Endothelial cell of umbilical vein (primary cell): ENCODE measurements at regions not wholly inside any gene's neighbourhood (a gene's known extent, or its start where the extent isn't known, plus 50 kb on each side); places are given as distances from the start of the nearest gene placed in this dataset.

Source experiments
- BruUV-seq: library from RNA; stranded (reverse); fragments of 400-500 nt; replicated peaks from 2 replicates; lab custom pipeline; 2021; lab: Mats Ljungman, UMichigan
- CTCF ChIA-PET: fragments of 300-600, 350-600 bp; sonication (Branson Sonifier 250); formaldehyde crosslinking; loops from one replicate; lab custom pipeline; 2021; ENCODE audit warnings: antibody characterized with exemption, inconsistent platforms; lab: Charles Lee
- POLR2A ChIA-PET: fragments of 300-600, 350-600 bp; sonication (Branson Sonifier 250); formaldehyde crosslinking; loops from one replicate; lab custom pipeline; 2021; ENCODE audit warnings: antibody characterized with exemption, inconsistent platforms; lab: Charles Lee
- DNase-seq: peaks from one replicate; pipeline ENCODE4 v3.0.0-alpha.2; 2011; ENCODE audit warnings: low read depth, low spot score
- FAIRE-seq: peaks from 2 replicates; lab custom pipeline; 2011; peaks lifted over from hg19 to GRCh38; lab: Jason Lieb, UNC
- H2AFZ ChIP-seq: 2 replicates; pipeline ENCODE4 v1.6.0; 2012; ENCODE audit warnings: low read depth, low read length, control low read depth, inconsistent platforms
- H3K27ac ChIP-seq: 2 replicates; pipeline ENCODE4 v1.5.1; 2011; ENCODE audit warnings: low read depth, mild to moderate bottlenecking, control low read depth, low read length, moderate library complexity; ENCODE audit not compliant: insufficient read depth
- H3K27me3 ChIP-seq, 2 experiments: 2 replicates each; pipeline versions ENCODE4 v1.6.0 to v1.6.1; 2011; ENCODE audit warnings: low read length in 2 of 2, mixed read lengths in 1 of 2; ENCODE audit not compliant: control insufficient read depth in 2 of 2, insufficient read depth in 2 of 2
- H3K36me3 ChIP-seq, 2 experiments: 2 replicates in 1 of 2; 3 replicates in 1 of 2; pipeline ENCODE4 v1.5.1; 2011; ENCODE audit warnings: low read length in 2 of 2, mild to moderate bottlenecking in 1 of 2, moderate library complexity in 1 of 2; ENCODE audit not compliant: control insufficient read depth in 2 of 2, insufficient read depth in 2 of 2; ENCODE audit errors: extremely low read depth in 1 of 2
- H3K4me1 ChIP-seq: 3 replicates; pipeline ENCODE4 v1.5.1; 2011; ENCODE audit warnings: mild to moderate bottlenecking, low read length; ENCODE audit not compliant: control insufficient read depth, insufficient read depth; ENCODE audit errors: extremely low read depth
- H3K4me2 ChIP-seq: 2 replicates; pipeline ENCODE4 v1.6.1; 2011; ENCODE audit warnings: low read length, control low read depth, mixed read lengths; ENCODE audit not compliant: insufficient read depth
- H3K4me3 ChIP-seq, 3 experiments: fragments of 200-600 bp in 1 of 3; sonication (generic), shearing (Covaris generic) in 1 of 3; replicated peaks in 1 of 3; 2 replicates each; pipeline ENCODE4 v1.5.1; 2011 to 2016; ENCODE audit warnings: control low read depth in 3 of 3, low read length in 3 of 3, mild to moderate bottlenecking in 2 of 3, inconsistent platforms in 1 of 3, low read depth in 1 of 3, moderate library complexity in 1 of 3; ENCODE audit not compliant: insufficient read depth in 1 of 3
- H3K79me2 ChIP-seq: 2 replicates; pipeline ENCODE4 v1.6.0; 2012; ENCODE audit warnings: low read length, inconsistent platforms; ENCODE audit not compliant: control insufficient read depth, insufficient read depth
- H3K9ac ChIP-seq: replicated peaks from 2 replicates; pipeline ENCODE3; 2011; ENCODE audit warnings: low read length, control low read depth; ENCODE audit not compliant: insufficient read depth; ENCODE audit errors: extremely low read depth
- H3K9me1 ChIP-seq: replicated peaks from 3 replicates; pipeline ENCODE4 v1.6.0; 2011; ENCODE audit warnings: mild to moderate bottlenecking, low read length; ENCODE audit not compliant: control insufficient read depth, insufficient read depth; ENCODE audit errors: extremely low read depth
- H3K9me3 ChIP-seq: replicated peaks from 2 replicates; pipeline ENCODE4 v1.5.1; 2012; ENCODE audit warnings: low read length, inconsistent platforms; ENCODE audit not compliant: control insufficient read depth, insufficient read depth
- H4K20me1 ChIP-seq: replicated peaks from 2 replicates; pipeline ENCODE3; 2011; ENCODE audit warnings: mild to moderate bottlenecking, low read length; ENCODE audit not compliant: control insufficient read depth, insufficient read depth; ENCODE audit errors: extremely low read depth
- EZH2 ChIP-seq: IDR thresholded peaks from 2 replicates; pipeline ENCODE4 v1.6.1; 2012; ENCODE audit warnings: borderline replicate concordance, low read depth, mild to moderate bottlenecking, moderate library complexity, low read length, inconsistent platforms; ENCODE audit not compliant: severe bottlenecking
- FOS ChIP-seq: IDR thresholded peaks from 2 replicates; pipeline ENCODE4 v1.6.1; 2011; ENCODE audit warnings: mild to moderate bottlenecking, low read length, moderate library complexity, borderline replicate concordance; ENCODE audit not compliant: insufficient read depth
- JUN ChIP-seq: IDR thresholded peaks from 2 replicates; pipeline ENCODE4 v1.6.1; 2011; ENCODE audit warnings: borderline replicate concordance, low read depth; ENCODE audit not compliant: insufficient read length, insufficient read depth
- MAX ChIP-seq: IDR thresholded peaks from 2 replicates; pipeline ENCODE4 v1.6.1; 2011; ENCODE audit not compliant: insufficient read depth, insufficient read length
- MYC ChIP-seq: IDR thresholded peaks from one replicate; pipeline ENCODE4 v1.6.1; 2011; ENCODE audit warnings: mild to moderate bottlenecking, low read depth, low read length
- POLR2A ChIP-seq: IDR thresholded peaks from 2 replicates; pipeline ENCODE4 v1.6.1; 2012; ENCODE audit warnings: low read depth, mild to moderate bottlenecking, control low read depth, low read length
- POLR2AphosphoS5 ChIP-seq: IDR thresholded peaks from 2 replicates; pipeline ENCODE4 v1.6.1; 2012; ENCODE audit warnings: low read depth, mild to moderate bottlenecking, control low read depth, low read length, moderate library complexity; ENCODE audit not compliant: insufficient read depth
- dilution Hi-C: fragments of 300-500 bp; cut with MboI; formaldehyde crosslinking; loops from one replicate; pipeline ENCODE4 v1.15.0; 2019; ENCODE audit warnings: low sequenced_read_pairs; ENCODE audit not compliant: extremely low pct_ligation_motif_present
- intact Hi-C: fragments of 100-400 bp; cut with micrococcal nuclease; formaldehyde crosslinking; loops from one replicate; pipeline ENCODE4 v1.10.0; 2022
- TF ChIP-seq, protein P1 (sequence below), 2 donors: IDR thresholded peaks; 1 replicate in 1 of 2; 2 replicates in 1 of 2; pipeline ENCODE4 v1.5.1; 2011; ENCODE audit warnings: low read length in 2 of 2, mild to moderate bottlenecking in 2 of 2, moderate library complexity in 2 of 2, control low read depth in 1 of 2, inconsistent platforms in 1 of 2, low read depth in 1 of 2; ENCODE audit not compliant: insufficient read depth in 1 of 2; ENCODE audit errors: extremely low read depth in 1 of 2

GRCh38 chr6:164478426-164478825 is 831.0 kb downstream of the C6orf118 start:
- no peak for TF ChIP-seq FOS
- no peak for TF ChIP-seq MYC
- no peak for TF ChIP-seq POLR2A
- no peak for TF ChIP-seq MAX
- no peak for TF ChIP-seq POLR2AphosphoS5
- TF ChIP-seq JUN, result no peak
- no peak for TF ChIP-seq EZH2
- TF ChIP-seq, protein P1, sequence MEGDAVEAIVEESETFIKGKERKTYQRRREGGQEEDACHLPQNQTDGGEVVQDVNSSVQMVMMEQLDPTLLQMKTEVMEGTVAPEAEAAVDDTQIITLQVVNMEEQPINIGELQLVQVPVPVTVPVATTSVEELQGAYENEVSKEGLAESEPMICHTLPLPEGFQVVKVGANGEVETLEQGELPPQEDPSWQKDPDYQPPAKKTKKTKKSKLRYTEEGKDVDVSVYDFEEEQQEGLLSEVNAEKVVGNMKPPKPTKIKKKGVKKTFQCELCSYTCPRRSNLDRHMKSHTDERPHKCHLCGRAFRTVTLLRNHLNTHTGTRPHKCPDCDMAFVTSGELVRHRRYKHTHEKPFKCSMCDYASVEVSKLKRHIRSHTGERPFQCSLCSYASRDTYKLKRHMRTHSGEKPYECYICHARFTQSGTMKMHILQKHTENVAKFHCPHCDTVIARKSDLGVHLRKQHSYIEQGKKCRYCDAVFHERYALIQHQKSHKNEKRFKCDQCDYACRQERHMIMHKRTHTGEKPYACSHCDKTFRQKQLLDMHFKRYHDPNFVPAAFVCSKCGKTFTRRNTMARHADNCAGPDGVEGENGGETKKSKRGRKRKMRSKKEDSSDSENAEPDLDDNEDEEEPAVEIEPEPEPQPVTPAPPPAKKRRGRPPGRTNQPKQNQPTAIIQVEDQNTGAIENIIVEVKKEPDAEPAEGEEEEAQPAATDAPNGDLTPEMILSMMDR (IDR thresholded peaks at IDR 0.05; ENCODE audit: extremely low read depth in 1 of 2, insufficient read depth in 1 of 2, low read depth in 1 of 2, low read length in 2 of 2), result no peak
- H3K9me1 ChIP-seq, result no peaks in the 10 kb centered on the region
- H3K4me3 ChIP-seq, result no peak overlapping the region
- H3K27ac ChIP-seq, result no peak overlapping the region
- ChIA-PET CTCF (interaction anchor here (2.5 kb wide), 1 partner anchor 8 kb away, joined by 8 read pairs; no protein-coding TSS in a partner anchor), POLR2A (no interaction called here)
- H4K20me1 ChIP-seq, result no peaks in the 10 kb centered on the region
- H3K9ac ChIP-seq, result no peak overlapping the region
- FAIRE-seq (no peak), DNase-seq (no peak)
- H3K27me3 ChIP-seq, result no peaks in the 10 kb centered on the region
- H3K9me3 ChIP-seq, result no peaks in the 10 kb centered on the region
- intact Hi-C loops (no loop called here), dilution Hi-C loops (no loop called here)
- no peaks in the 10 kb centered on the region for H3K36me3 ChIP-seq
- H3K79me2 ChIP-seq, result no peaks in the 10 kb centered on the region
- no peak overlapping the region for H3K4me2 ChIP-seq
- no peak overlapping the region for H2AFZ ChIP-seq
- no TSS peak for BruUV-seq
- H3K4me1 ChIP-seq, result no peaks in the 10 kb centered on the region
